ENCODE measurements at regions not wholly inside any gene's neighbourhood (a gene's known extent, or its start where the extent isn't known, plus 50 kb on each side); places are given as distances from the start of the nearest gene placed in this dataset.

GRCh38 chr3:72310419-72311380, 525.8 kb upstream of the PROK2 start:
- H3K27me3 ChIP-seq (ENCODE audit: insufficient read depth, low read length): no peaks in the 10 kb centered on the region
- Mint-ChIP-seq H3K9me3 (no peaks in the 10 kb centered on the region), H3K27ac (no peak overlapping the region; a peak in 1 of 7 replicates), H3K4me1 (peaks cover 12 to 17% of the 10 kb centered on the region in 2 experiments), H3K4me3 (no peak overlapping the region), H3K36me3 (ENCODE audit: insufficient read depth in 1 of 3, low read depth in 3 of 3) (no peaks in the 10 kb centered on the region), H3K27me3 (ENCODE audit: low read depth) (peaks cover 4% of the 10 kb centered on the region; the same call in 1 of the 2 replicates)
- no peak overlapping the region for H3K18ac ChIP-seq (ENCODE audit: insufficient read length, low read depth, low read length)
- H3K56ac ChIP-seq (ENCODE audit: insufficient read length, low read depth, low read length): no peak overlapping the region
- no peaks in the 10 kb centered on the region for H3K23me2 ChIP-seq (ENCODE audit: insufficient read length, low read depth, low read length, poor library complexity, severe bottlenecking)
- no peak overlapping the region for H2BK5ac ChIP-seq (ENCODE audit: insufficient read length, low read length)
- no peak overlapping the region for H3K23ac ChIP-seq (ENCODE audit: insufficient read length, low read depth, low read length)
- H3K14ac ChIP-seq (ENCODE audit: insufficient read depth, low read length): no peak overlapping the region
- no peak overlapping the region for H3T11ph ChIP-seq (ENCODE audit: low read length)
- no peaks in the 10 kb centered on the region for H4K20me1 ChIP-seq (ENCODE audit: control insufficient read depth, insufficient read depth, insufficient read length)
- no peak overlapping the region for H2BK12ac ChIP-seq (ENCODE audit: insufficient read length, low read depth, low read length)
- no peaks in the 10 kb centered on the region for H3K79me1 ChIP-seq (ENCODE audit: insufficient read depth, low read depth, low read length, poor library complexity, severe bottlenecking)
- no peak overlapping the region for H3K27ac ChIP-seq (ENCODE audit: insufficient read length, low read depth, low read length)
- no peaks in the 10 kb centered on the region for H3K4me1 ChIP-seq (ENCODE audit: insufficient read depth, low read length)
- H3K4ac ChIP-seq (ENCODE audit: low read depth, low read length): no peak overlapping the region
- H3K79me2 ChIP-seq (ENCODE audit: insufficient read depth, low read length): no peaks in the 10 kb centered on the region
- H3K9me3 ChIP-seq (ENCODE audit: control insufficient read depth, low read depth, low read length): no peaks in the 10 kb centered on the region
- no peak overlapping the region for H2BK120ac ChIP-seq (ENCODE audit: low read depth, low read length, poor library complexity, severe bottlenecking)
- H4K5ac ChIP-seq (ENCODE audit: insufficient read length, low read depth, low read length): no peak overlapping the region
- H4K91ac ChIP-seq (ENCODE audit: insufficient read length, low read depth, low read length): no peak overlapping the region
- H2AK5ac ChIP-seq (ENCODE audit: insufficient read length, low read length): no peak overlapping the region
- no CpG with 5 or more reads among the region's 20 CpGs for WGBS (ENCODE audit: extremely low coverage, insufficient read length, low lambda C conversion rate)
- H2BK20ac ChIP-seq (ENCODE audit: low read depth, low read length, poor library complexity, severe bottlenecking): no peak overlapping the region
- H2BK15ac ChIP-seq (ENCODE audit: low read depth, low read length): no peak overlapping the region
- H3K9ac ChIP-seq (ENCODE audit: extremely low read depth, insufficient read length, low read length): no peak overlapping the region
- no peak for TF ChIP-seq CTCF (conservative IDR thresholded peaks at IDR 0.05)
- H2AFZ ChIP-seq (ENCODE audit: low read length): no peak overlapping the region
- no peak for DNase-seq
- no peak overlapping the region for H4K8ac ChIP-seq (replicated peaks; ENCODE audit: insufficient read length, low read depth, low read length)
- H3K4me2 ChIP-seq (ENCODE audit: insufficient read depth, insufficient read length, low read length): no peak overlapping the region

Data from H9 (cell line).